GM19043 (cell line): ENCODE measurements at regions not wholly inside any gene's neighbourhood (a gene's known extent, or its start where the extent isn't known, plus 50 kb on each side); places are given as distances from the start of the nearest gene placed in this dataset.

Experiments used
- ATAC-seq: cut with Tn5 transposase; IDR thresholded peaks from one replicate; pipeline ENCODE4 v1.9.1; 2021; ENCODE audit warnings: low read depth; ENCODE audit not compliant: unreplicated experiment

DNA sequence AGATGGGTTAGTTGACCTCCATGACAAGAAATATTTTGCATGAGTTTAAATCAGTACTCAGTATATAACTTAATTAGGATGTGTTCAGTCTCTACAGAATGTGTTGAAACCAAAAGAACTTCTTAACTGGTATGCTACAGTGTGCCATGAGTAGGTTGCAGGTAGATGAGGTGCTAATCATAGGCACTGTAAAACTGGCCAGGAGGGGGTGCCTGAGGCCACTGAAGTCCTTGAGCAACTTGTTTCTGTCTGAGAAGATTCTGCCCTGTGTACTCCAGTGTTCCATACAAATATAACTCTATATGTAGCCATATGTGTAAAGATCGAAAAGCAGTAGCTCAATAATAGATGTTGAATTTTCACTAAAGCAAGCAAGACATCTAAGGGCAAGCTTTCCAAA is 549.2 kb upstream of the KLF12 start:
- ATAC-seq = no peak

DNA sequence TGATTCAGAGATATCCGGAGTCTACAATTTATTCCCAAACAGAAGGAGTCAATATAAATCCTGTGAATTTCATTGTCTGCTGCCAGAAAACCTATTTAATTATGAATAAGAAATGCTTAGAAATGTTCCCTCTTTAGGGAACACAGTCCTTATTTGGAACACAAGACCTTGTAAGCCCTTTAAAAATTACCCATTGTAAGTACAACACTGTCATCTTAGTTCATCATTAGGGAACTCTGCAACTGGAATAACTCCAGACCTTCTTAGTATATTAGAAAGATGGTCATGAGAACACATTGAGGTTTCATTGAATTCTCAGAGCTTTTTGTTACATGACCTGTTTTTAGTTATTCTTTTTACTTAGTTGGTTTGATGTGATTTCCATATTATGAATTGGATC is 548.5 kb upstream of the KLF12 start:
- no peak for ATAC-seq

DNA sequence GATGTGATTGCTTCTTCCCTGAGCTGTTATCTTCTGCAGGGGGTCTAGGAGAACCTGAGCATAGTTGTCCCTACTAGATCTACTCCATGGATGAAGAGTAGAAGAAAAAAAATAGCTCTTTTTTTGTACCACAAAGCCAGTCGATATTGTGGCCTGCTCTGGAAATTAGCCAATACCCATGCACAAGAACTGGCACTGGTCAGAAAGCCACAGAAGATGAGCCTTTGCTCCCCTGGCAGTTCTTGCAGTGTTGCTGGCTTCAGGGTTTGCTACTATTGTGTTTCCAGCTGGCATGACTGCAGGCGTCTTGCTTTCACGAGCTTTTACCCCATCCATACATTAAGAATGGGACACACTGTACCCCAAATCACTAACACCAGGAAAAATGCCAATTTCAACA is 547.7 kb upstream of the KLF12 start:
- no peak for ATAC-seq

DNA sequence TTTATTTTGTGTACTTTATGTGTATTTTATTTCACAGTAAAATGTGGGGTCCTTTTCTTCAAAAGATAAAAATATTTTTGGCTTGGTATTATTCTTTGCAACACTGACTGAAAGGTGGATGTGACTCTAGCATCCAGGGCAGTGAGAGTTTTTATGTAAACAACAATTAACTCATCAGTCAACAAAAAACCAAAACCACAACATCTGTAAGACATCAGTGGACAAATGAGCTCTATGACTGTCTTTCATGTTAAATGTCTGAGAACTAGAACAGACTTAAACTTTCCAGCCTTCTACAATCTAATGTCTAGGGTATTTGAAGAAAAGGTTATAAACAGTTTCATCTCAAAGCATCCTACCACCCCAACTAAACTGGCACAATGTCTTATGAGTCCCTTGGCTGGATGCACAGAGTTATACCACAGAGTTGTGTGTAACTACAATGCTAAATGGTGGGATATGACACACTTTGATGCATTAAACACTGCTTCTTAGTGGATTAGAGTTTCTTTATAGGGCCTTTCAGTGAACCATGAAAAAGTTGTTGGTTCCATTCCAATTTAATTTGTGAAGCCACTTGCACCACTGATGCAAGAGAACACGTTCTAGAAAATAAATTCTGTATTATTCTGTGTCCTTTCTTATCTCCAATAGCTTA is 544.2 kb upstream of the KLF12 start:
- no peak for ATAC-seq

DNA sequence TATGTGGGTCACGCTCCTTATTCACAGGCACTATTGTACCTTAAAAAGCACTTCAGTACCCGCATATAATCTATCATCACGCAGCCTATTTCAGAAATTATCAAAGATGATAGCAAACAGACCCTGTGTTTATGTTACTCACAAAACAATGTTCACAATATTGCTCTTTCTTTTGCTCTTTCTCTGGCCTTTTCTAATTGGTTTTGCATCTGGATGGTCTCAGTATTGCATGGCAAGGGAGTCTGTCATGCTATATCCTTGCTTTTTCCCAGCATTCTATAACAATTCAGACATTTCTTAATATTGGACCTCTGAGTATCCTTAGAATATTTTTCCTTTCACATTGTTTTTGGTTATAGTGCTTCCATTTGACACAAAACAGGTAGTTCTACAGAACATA is 541.8 kb upstream of the KLF12 start:
- no peak for ATAC-seq

DNA sequence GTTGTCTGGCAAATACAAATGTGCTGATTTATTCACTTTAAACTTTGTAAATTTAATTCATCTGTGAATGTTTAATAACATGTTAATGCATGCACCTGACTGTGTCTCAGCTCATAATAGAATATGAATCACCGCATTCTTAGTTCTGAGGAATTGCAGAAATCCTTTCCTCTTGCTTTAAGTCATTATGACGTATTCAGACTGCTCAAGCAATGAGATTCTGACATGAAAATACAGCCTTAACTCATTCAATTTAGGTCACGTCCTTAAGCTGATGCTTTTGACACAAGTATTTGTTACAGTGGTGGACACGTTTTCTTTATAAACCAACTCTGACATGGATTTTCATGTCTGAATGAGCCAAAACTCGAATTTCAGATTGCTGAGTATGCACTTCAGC is 541.0 kb upstream of the KLF12 start:
- ATAC-seq = no peak

DNA sequence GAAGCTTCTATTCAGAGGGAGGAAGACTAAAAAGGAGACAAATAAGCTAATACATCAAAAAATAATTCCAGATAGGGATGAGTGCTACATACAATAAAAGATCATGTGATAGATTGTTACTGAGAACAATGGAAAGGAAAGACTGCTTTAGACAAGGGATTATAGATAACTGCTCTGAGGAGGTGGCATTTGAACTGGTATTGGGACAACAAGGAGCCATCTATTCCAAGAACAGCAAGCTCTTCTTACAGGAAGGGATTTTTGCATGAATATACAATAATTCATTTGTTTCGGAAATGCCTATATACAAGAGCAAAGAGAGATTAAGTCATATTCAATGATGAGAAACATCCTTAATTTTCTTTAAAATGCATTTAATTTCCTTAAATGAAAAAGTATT is 540.5 kb upstream of the KLF12 start:
- ATAC-seq = no peak

DNA sequence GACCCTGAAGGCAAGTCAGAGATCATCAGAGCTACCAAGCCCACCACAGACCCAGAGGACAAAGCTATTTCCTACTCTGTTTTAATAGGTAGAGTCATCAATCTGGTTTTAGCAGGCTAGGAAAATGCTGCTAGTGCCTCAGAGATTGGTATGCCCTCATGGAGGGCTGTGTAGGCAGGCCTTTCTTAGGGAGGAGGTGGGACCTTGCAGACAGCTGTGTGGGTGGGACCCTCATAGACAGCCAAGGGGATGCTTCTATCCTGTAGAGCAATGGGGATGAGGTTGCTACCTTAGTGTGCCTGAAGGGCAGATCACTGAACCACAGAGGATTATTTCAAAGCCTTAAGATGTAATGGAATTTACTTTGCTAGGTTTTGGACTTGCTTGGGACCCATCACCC is 534.9 kb upstream of the KLF12 start:
- no peak for ATAC-seq

DNA sequence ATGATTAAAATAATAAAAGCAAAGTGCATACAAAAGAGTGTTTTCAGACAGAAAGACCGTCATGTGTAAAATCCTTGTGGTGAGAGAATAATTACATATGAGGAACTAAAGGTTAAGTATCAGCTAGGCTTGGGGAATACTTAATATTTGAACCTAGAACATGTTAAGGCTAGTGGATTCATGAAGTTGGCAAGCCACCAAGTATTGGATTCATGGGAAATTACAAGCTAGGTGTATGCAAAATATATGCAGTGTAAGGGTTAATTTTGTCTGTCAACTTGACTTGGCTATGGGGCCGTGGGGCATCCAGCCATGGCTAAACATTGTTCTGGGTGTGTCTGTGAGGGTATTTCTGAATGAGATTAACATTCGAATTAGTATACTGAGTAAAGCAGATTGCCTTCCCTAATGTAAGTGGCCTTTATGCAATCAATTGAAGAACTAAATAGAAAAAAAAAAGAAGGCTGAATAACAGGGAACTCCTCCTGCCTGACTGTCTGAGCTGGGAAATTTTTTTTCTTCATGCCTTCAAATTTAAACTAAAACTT is 533.5 kb upstream of the KLF12 start:
- ATAC-seq = no peak

DNA sequence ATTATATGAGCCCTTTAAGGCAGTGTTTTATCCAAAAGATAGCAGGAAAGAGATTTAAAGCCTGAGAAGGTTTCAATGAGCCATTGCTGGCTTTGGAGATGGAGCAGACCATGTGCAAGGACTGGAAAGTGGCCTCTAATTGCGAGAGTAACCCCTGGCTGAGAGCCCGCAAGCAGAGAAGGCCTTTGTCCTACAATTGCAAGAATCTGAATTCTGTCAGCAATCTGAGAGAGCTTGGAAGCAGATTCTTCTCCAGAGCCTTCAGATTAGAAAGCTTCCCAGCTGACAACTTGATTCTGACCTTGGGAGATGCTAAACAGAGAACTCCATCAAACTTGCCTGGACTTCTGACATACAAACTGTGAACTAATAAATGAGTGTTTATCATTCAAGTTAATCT is 528.7 kb upstream of the KLF12 start:
- ATAC-seq = no peak

DNA sequence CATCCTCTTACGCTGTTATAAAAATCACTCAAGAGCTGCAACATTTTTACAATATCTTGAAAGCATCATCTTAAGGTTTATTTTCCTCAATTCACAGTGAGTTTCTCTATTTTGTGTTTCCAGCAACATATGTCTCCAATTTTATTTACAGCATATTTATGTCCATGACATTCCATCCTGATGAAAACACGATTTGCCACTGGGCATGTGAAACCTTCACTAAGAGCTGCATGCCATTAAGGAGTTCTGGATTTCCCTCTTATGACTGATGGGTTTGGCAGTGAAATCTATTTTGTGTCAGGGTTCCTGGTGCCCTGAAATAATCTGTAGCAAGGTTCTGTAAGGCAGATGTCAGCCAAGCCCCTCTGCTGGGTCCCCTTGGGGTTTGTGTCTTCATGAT is 527.6 kb upstream of the KLF12 start:
- no peak for ATAC-seq

DNA sequence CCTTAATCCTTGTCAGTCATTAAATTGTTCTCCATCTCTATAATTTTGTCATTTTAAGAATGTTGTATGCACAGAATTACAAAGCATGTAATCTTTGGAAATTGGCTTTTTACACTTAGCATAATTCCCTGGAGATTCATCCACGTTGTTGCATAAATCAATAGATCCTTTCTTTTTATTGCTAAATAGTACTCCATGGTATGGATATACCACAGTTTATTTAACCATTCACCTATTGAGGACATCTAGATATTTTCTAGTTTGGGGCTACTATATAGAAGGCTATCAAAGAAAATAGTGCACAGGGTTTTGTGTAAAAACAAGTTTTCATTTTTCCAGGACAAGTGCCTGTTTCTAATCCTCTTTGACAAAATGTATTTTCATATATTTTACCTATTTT is 523.6 kb upstream of the KLF12 start:
- ATAC-seq = no peak

DNA sequence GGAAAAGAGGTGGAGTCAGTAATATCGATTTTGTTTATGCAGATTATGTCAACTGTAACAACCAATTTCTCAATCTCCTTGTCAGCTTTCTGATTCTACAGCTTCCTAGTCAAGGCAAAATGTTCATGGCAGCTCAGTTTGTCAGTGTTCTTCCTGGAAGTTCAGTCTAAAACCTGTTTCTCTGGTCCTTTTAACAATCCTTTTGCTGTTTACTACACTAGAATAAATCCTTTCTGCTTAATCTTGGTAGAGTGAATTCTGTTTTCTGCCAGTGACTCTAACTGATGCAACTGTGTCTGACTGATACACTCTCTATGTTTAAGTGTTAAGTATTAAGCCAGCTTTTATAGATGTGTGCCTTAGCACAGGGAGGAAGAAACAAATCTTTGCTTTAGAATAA is 516.9 kb upstream of the KLF12 start:
- ATAC-seq = no peak

DNA sequence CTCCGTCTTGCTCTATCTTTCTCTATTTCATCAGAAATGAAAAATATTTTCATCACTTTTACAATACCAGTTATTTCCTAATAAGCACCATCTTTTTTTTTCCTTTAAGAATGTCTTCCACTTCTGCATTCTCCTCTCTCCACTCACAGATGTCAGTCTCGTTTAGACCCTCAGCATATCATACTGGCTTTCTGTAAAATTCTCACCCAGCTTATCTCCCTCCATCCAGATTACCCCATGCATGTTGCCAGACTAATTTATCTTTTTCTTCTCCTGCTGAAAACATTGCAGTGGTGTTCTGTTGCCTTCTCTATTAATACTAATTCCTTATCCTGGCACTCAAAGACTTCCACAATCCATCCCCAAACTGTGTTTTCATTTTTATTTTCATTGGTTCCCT is 513.8 kb upstream of the KLF12 start:
- ATAC-seq = no peak

DNA sequence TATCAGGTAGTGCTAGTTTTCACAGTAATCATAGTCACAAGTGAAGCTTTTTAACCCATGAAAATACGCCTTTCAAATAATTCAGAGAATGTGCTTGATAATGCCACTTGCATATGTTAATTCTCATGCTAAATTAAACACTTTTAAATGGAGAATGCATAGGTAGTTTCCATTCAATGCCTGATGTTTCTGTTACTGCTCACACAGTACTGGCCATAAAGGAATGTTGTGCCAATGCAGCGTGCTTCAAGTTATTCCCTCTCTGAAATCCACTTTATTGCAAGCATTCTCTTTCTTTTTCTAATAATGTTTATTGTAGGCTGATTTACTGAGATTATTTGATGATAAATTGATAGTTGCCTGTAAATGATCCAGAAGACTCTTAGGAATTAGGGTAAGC is 513.0 kb upstream of the KLF12 start:
- no peak for ATAC-seq

DNA sequence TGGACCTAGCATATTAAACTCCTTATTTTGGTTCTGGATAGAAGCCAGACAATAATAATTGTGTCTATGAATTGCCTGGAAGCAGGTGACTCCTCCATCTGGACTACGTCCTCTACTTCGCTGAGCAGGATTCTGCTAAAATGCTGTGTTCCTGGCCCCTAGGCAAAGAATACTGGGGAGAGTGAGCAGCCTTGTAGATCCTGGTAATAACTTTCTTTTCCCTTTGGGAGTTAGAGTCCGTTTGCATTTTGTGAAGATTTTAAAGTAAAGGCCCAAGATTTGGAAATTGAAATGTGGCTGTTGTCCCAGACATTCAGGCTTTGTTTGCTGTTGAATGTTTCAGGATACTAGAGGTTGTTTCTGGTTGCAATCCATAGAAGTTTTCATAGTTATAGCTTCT is 511.9 kb upstream of the KLF12 start:
- no peak for ATAC-seq

DNA sequence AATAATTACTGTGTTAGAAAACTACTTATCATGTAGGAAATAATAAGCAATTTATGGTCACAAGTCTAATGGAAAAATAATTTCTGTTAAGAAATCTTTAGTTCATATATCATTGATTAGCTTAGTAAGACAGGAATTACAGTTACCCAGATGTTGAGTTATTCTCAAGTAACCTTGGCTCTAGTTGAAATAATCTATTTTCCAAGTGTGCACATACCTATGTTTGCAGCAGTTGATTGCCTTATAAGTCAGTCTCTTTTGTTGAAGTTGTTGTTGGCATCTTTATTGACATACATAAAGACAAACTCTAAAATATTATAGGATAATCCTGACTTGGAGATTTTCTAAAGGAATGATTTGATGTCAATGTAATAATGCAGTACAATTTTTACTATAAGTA is 511.4 kb upstream of the KLF12 start:
- ATAC-seq = no peak

DNA sequence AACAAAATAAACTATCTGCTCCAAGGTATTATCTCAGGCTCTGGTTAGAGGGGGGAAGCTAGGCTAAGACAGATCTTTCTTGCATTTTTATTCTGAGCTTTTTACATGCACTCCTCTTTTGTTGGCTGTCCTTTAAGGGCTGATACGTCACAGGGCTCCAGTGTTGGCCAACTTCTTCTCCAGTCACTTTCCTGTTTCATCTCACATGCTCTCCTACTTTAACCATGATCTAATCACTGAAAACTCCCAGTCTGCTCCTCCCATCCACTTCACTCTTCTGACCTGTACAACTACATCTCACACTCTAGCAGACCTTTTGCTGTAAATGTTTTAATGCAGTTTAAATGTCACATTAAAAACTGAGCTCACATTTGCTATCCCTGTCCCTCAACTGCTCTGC is 510.0 kb upstream of the KLF12 start:
- no peak for ATAC-seq

DNA sequence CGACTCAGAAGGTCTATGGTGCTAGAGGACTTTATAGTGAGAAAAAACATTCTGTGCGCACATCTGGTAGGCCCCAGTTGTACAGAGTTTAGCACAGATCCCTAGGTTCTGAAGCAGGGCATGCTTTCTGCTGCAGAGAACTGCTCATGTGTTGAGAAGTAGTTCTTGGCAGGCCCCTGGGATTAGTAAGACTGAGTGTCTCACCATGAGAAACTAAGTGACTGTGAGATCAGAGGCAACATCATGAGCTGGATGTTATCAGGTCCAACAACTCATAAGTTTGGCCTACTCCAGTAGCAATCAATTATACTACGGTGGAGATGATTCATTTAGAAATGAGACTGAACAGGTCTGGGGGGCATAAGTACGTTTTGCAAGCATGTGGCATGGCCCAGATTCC is 507.4 kb upstream of the KLF12 start:
- ATAC-seq = no peak

DNA sequence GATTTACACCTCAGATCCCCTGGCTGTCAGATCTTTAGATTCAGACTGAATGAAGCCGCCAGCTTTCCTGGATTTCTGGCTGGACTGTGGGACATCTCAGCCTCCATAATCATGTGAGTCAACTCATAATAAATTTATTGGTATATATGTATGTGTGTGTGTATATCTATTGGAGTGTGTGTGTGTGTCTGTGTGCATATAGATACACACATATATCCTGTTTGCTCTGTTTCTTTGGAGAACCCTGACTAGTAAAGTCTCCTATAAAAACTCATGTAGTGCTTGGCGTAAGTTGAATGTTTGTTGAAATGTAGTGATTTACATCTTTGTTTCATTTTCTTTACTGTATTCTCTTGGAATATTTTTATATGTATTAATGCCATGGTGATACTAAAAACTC is 499.5 kb upstream of the KLF12 start:
- ATAC-seq = no peak

DNA sequence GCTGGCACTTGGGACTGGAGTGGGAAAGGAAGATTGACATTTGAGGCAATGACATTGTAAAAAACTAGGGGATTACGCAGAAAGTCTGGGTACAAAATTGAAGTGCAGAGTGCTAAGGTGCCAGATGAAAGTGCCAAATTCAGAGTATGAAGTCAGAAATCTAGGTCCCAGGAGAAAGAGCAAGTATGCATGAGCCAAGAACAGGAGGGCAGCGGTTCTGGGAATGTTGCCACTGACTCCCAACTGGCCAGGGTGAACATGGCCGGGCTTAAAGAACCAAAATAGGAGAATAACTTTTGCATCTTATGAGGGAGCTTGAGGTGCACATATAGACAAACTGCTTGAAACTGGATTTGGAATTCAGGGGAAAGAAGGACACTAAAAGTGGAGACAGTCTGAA is 495.8 kb upstream of the KLF12 start:
- no peak for ATAC-seq

DNA sequence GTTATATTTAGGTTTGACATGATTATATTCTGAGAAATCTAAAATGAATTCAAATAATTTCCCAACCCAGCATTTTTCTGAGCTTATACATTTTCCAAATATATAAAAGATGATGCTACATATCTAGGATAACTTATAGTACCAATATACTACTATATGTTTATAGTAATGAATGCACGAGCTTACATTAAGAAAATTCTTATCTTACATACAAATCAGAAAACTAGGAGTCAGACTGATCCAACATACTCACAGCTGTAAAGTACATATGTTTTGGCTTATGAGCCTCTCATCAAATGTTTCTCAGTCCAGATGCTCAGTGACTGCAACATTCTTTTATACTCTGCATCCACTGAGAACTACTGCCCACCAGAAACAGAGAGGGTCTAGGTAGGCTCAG is 491.3 kb upstream of the KLF12 start:
- ATAC-seq = no peak

DNA sequence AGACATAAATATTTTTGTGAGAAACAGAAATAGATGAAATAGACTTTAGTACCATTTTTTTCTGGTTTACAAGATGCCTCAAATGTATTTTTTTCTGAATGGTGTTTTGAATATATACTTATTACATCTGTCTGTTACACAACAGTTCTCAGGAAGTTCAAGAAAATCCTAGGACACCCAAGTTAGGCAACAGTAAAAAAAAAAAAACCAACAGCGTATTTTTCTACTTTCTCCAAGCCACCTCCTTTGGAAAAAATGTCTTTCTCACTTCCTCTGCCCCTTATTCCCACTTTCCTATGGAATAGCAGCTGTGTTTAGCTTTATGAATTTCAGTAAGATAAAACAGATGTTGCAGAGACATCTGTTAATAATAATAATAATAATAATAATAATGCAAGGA is 489.6 kb upstream of the KLF12 start:
- ATAC-seq = no peak
